Lower lobe of right lung (tissue), 2 donors: ENCODE measurements at regions not wholly inside any gene's neighbourhood (a gene's known extent, or its start where the extent isn't known, plus 50 kb on each side); places are given as distances from the start of the nearest gene placed in this dataset.

ENCODE experiments used
- ATAC-seq, 2 donors: fragments of 200-7000 bp; cut with Tn5 transposase; one replicate each; pipeline ENCODE4 v1.9.1; 2020 to 2022; ENCODE audit warnings: mild to moderate bottlenecking in 2 of 2, moderate library complexity in 2 of 2
- DNase-seq: peaks from one replicate; pipeline ENCODE4 v3.0.0-alpha.2; 2020
- H3K27ac ChIP-seq: fragments of 200-600 bp; one replicate; pipeline ENCODE4 v1.8.0; 2022
- H3K27me3 ChIP-seq: fragments of 200-600 bp; one replicate; pipeline ENCODE4 v1.8.0; 2022; ENCODE audit warnings: low read depth
- H3K36me3 ChIP-seq: fragments of 200-600 bp; one replicate; pipeline ENCODE4 v1.8.0; 2022; ENCODE audit warnings: mild to moderate bottlenecking
- H3K4me1 ChIP-seq: fragments of 200-600 bp; one replicate; pipeline ENCODE4 v1.8.0; 2022
- H3K4me3 ChIP-seq: fragments of 200-600 bp; one replicate; pipeline ENCODE4 v1.8.0; 2022; ENCODE audit warnings: mild to moderate bottlenecking
- H3K9me3 ChIP-seq: fragments of 200-600 bp; one replicate; pipeline ENCODE4 v1.8.0; 2022
- intact Hi-C: fragments of 100-400 bp; cut with DNase I; formaldehyde crosslinking; loops from one replicate; pipeline ENCODE4 v1.11.0; 2022
- TF ChIP-seq, protein P1 (sequence below): fragments of 200-600 bp; IDR thresholded peaks from one replicate; pipeline ENCODE4 v1.8.0; 2022; ENCODE audit warnings: antibody characterized with exemption, mild to moderate bottlenecking
- donor health status: DM: no; HTN: yes; CAD: no; lungs with severe emphysema.

DNA sequence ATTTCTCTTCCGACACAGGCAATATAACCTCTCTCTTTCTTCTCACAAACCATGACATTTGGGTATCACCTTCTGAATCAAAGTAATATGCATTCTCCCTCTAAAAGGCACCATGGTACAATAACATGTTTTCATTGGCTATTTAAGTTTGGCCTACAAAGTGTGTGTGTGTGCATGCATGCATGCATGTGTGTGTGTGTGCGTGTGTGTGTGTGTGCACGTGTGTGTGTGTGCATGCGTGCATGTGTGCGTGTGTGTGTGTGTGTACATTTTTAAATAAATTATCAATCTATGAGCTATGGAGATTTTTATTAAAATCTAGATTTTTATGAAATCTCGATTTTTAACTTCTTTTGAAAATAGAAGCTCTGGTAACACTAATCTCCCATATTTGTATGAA is 745.3 kb upstream of the ZEB2 start:
- H3K36me3 ChIP-seq: no peaks in the 10 kb centered on the region
- peaks cover 4% of the 10 kb centered on the region for H3K27me3 ChIP-seq
- intact Hi-C loops: no loop called here
- no peaks in the 10 kb centered on the region for H3K4me1 ChIP-seq
- ATAC-seq (no peak), DNase-seq (no peak)
- TF ChIP-seq, protein P1, sequence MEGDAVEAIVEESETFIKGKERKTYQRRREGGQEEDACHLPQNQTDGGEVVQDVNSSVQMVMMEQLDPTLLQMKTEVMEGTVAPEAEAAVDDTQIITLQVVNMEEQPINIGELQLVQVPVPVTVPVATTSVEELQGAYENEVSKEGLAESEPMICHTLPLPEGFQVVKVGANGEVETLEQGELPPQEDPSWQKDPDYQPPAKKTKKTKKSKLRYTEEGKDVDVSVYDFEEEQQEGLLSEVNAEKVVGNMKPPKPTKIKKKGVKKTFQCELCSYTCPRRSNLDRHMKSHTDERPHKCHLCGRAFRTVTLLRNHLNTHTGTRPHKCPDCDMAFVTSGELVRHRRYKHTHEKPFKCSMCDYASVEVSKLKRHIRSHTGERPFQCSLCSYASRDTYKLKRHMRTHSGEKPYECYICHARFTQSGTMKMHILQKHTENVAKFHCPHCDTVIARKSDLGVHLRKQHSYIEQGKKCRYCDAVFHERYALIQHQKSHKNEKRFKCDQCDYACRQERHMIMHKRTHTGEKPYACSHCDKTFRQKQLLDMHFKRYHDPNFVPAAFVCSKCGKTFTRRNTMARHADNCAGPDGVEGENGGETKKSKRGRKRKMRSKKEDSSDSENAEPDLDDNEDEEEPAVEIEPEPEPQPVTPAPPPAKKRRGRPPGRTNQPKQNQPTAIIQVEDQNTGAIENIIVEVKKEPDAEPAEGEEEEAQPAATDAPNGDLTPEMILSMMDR: no peak
- H3K27ac ChIP-seq: no peak overlapping the region
- H3K9me3 ChIP-seq: no peaks in the 10 kb centered on the region
- H3K4me3 ChIP-seq: no peak overlapping the region

- no peak for ATAC-seq
- Histone ChIP-seq H3K27ac (no peak overlapping the region), H3K9me3 (no peaks in the 10 kb centered on the region), H3K36me3 (no peaks in the 10 kb centered on the region), H3K27me3 (peaks cover 4% of the 10 kb centered on the region), H3K4me3 (no peak overlapping the region), H3K4me1 (no peaks in the 10 kb centered on the region)
- DNase-seq: no peak
- TF ChIP-seq, protein P1: no peak
- intact Hi-C loops: no loop called here
Measured at GRCh38 chr2:145260674-145261073, 740.8 kb upstream of the ZEB2 start.

DNA sequence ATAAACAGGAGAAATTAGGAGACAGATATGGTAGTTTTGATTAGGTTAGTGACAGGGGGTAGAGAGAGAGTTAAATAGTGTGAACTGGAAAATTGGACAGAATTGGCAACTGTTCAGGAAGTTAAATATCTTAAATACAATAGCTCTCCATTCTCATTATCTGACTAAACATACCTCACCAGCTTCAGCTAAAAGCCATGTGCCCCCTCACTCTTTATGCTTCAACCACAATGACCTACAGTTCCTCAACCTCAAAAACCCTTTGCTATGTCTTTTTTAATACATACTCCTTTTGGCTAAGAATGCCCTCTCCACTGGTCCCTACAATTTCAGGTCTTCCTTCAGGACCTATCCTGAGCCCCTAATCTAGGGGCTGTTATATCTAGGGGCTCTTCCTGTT is 740.2 kb upstream of the ZEB2 start:
- intact Hi-C loops: no loop called here
- Histone ChIP-seq H3K27ac (no peak overlapping the region), H3K9me3 (no peaks in the 10 kb centered on the region), H3K36me3 (no peaks in the 10 kb centered on the region), H3K4me1 (no peaks in the 10 kb centered on the region), H3K4me3 (no peak overlapping the region), H3K27me3 (peaks cover 4% of the 10 kb centered on the region)
- TF ChIP-seq, protein P1: no peak
- DNase-seq (no peak), ATAC-seq (no peak)

- intact Hi-C loops: no loop called here
- Histone ChIP-seq H3K36me3 (no peaks in the 10 kb centered on the region), H3K4me1 (no peaks in the 10 kb centered on the region), H3K27ac (no peak overlapping the region), H3K27me3 (peaks cover 8% of the 10 kb centered on the region), H3K4me3 (no peak overlapping the region), H3K9me3 (no peaks in the 10 kb centered on the region)
- DNase-seq: no peak
- TF ChIP-seq, protein P1: no peak
- peak; percentile 55 to 60 for ATAC-seq
Measured at GRCh38 chr2:145258903-145259579, 739.1 kb upstream of the ZEB2 start.

DNA sequence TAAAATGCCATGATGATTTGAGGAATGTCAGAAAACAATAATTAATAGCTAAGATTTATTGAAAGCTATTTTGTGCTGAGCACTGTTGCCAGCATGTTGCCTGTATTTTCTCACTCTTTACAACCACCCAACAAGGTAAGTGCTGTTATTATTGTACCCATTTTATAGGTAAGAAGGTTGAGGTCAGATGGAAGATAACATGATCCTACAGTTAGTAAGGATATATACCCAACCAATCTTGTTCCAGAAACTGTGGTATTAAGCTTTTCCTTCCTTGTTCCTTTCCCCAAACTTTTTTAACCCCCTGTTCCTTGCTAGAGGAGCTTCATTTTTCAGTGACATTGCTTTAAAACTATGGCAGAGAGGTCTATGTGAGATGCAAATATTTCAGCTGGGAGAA is 738.0 kb upstream of the ZEB2 start:
- no peak for ATAC-seq
- H3K9me3 ChIP-seq: no peaks in the 10 kb centered on the region
- H3K27me3 ChIP-seq: peaks cover 5% of the 10 kb centered on the region
- H3K4me1 ChIP-seq: no peaks in the 10 kb centered on the region
- no peak overlapping the region for H3K27ac ChIP-seq
- no peak for DNase-seq
- intact Hi-C loops: no loop called here
- TF ChIP-seq, protein P1: no peak
- H3K36me3 ChIP-seq: no peaks in the 10 kb centered on the region
- H3K4me3 ChIP-seq: no peak overlapping the region
